Adrenal gland (tissue), 5 donors: ENCODE measurements at regions not wholly inside any gene's neighbourhood (a gene's known extent, or its start where the extent isn't known, plus 50 kb on each side); places are given as distances from the start of the nearest gene placed in this dataset.

ENCODE experiments used
- POLR2A ChIP-seq, 2 donors: fragments of 450-650 bp; IDR thresholded peaks; one replicate each; pipeline ENCODE4 v1.6.1; 2017; ENCODE audit warnings: antibody characterized with exemption in 2 of 2, mild to moderate bottlenecking in 2 of 2, moderate library complexity in 1 of 2
- TF ChIP-seq, protein P1 (sequence below), 6 experiments: fragments of 450-650 bp in 4 of 6; fragments of 200-600 bp in 2 of 6; sonication (generic) in 1 of 6; IDR thresholded peaks; 1 replicate in 5 of 6; 2 replicates in 1 of 6; pipeline versions ENCODE4 v1.5.1 to v1.8.0; 2016 to 2021; ENCODE audit warnings: antibody characterized with exemption in 6 of 6, mild to moderate bottlenecking in 2 of 6, moderate library complexity in 1 of 6
- donor health status: DM: no; HTN: no; CAD: no.

GRCh38 chr10:128741680-128742079, 615.5 kb upstream of the MKI67 start:
- TF ChIP-seq, protein P1, sequence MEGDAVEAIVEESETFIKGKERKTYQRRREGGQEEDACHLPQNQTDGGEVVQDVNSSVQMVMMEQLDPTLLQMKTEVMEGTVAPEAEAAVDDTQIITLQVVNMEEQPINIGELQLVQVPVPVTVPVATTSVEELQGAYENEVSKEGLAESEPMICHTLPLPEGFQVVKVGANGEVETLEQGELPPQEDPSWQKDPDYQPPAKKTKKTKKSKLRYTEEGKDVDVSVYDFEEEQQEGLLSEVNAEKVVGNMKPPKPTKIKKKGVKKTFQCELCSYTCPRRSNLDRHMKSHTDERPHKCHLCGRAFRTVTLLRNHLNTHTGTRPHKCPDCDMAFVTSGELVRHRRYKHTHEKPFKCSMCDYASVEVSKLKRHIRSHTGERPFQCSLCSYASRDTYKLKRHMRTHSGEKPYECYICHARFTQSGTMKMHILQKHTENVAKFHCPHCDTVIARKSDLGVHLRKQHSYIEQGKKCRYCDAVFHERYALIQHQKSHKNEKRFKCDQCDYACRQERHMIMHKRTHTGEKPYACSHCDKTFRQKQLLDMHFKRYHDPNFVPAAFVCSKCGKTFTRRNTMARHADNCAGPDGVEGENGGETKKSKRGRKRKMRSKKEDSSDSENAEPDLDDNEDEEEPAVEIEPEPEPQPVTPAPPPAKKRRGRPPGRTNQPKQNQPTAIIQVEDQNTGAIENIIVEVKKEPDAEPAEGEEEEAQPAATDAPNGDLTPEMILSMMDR (IDR thresholded peaks at IDR 0.05) = no peak
- no peak for TF ChIP-seq POLR2A (IDR thresholded peaks at IDR 0.05)
